Uterus (tissue), 3 donors: ENCODE measurements at regions not wholly inside any gene's neighbourhood (a gene's known extent, or its start where the extent isn't known, plus 50 kb on each side); places are given as distances from the start of the nearest gene placed in this dataset.

Source experiments
- DNase-seq, 2 donors: peaks; one replicate each; pipeline ENCODE4 v3.0.0-alpha.2; 2019 to 2020
- H3K27ac ChIP-seq, 2 donors: fragments of 200-600 bp; sonication (generic); 1 replicate in 1 of 2; 2 replicates in 1 of 2; pipeline ENCODE4 v1.5.1; 2016 to 2018
- H3K27me3 ChIP-seq, 2 donors: fragments of 200-600 bp; sonication (generic); one replicate each; pipeline ENCODE4 v1.5.1; 2018 to 2019; ENCODE audit warnings: control low read depth in 1 of 2
- H3K36me3 ChIP-seq, 2 donors: fragments of 200-600 bp; sonication (generic); one replicate each; pipeline ENCODE4 v1.5.1; 2019; ENCODE audit warnings: control low read depth in 1 of 2
- H3K4me1 ChIP-seq, 2 donors: fragments of 200-600 bp; sonication (generic); one replicate each; pipeline ENCODE4 v1.5.1; 2018 to 2019; ENCODE audit warnings: control low read depth in 1 of 2
- H3K4me3 ChIP-seq, 2 donors: fragments of 200-600 bp; sonication (generic); 1 replicate in 1 of 2; 2 replicates in 1 of 2; pipeline ENCODE4 v1.5.1; 2018 to 2019; ENCODE audit warnings: mild to moderate bottlenecking in 1 of 2
- H3K9me3 ChIP-seq, 2 donors: fragments of 200-600 bp; sonication (generic); one replicate each; pipeline ENCODE4 v1.5.1; 2019; ENCODE audit warnings: control low read depth in 1 of 2
- CTCF ChIP-seq, 4 experiments: fragments of 200-600 bp in 2 of 4; fragments of 450-650 bp in 2 of 4; sonication (generic) in 2 of 4; IDR thresholded peaks; one replicate each; pipeline ENCODE4 v1.5.1; 2016 to 2019; ENCODE audit warnings: antibody characterized with exemption in 4 of 4, mild to moderate bottlenecking in 2 of 4, moderate library complexity in 1 of 4
- POLR2A ChIP-seq, 2 donors: fragments of 450-650 bp; IDR thresholded peaks; one replicate each; pipeline ENCODE4 v1.6.1; 2016; ENCODE audit warnings: antibody characterized with exemption in 2 of 2, mild to moderate bottlenecking in 1 of 2, moderate library complexity in 1 of 2
- intact Hi-C: fragments of 100-400 bp; cut with DNase I; formaldehyde crosslinking; loops from one replicate; pipeline ENCODE4 v1.15.1; 2023; ENCODE audit warnings: low total_unique reads
- donor health status: DM: yes; HTN: yes; CAD: no.

- no peaks in the 10 kb centered on the region for H3K9me3 ChIP-seq
- TF ChIP-seq CTCF (IDR thresholded peaks at IDR 0.05) (no peak), POLR2A (IDR thresholded peaks at IDR 0.05) (no peak)
- intact Hi-C loops, result no loop called here
- no peak overlapping the region for H3K27ac ChIP-seq
- no peak for DNase-seq
- no peaks in the 10 kb centered on the region for H3K36me3 ChIP-seq
- H3K27me3 ChIP-seq, result no peaks in the 10 kb centered on the region
- H3K4me3 ChIP-seq, result no peak overlapping the region
- no peaks in the 10 kb centered on the region for H3K4me1 ChIP-seq
These were observed 673.1 kb upstream of the VRK2 start for GRCh38 chr2:57373530-57373929.

- DNase-seq, result no peak
- no peaks in the 10 kb centered on the region for H3K36me3 ChIP-seq
- TF ChIP-seq POLR2A (IDR thresholded peaks at IDR 0.05) (no peak), CTCF (IDR thresholded peaks at IDR 0.05) (no peak)
- H3K27ac ChIP-seq, result no peak overlapping the region
- H3K4me1 ChIP-seq, result no peaks in the 10 kb centered on the region
- no peaks in the 10 kb centered on the region for H3K27me3 ChIP-seq
- intact Hi-C loops, result no loop called here
- no peaks in the 10 kb centered on the region for H3K9me3 ChIP-seq
- no peak overlapping the region for H3K4me3 ChIP-seq
These were observed 669.6 kb upstream of the VRK2 start for GRCh38 chr2:57376985-57377384.

GRCh38 chr2:57386305-57386704 is 660.3 kb upstream of the VRK2 start:
- H3K27me3 ChIP-seq, result no peaks in the 10 kb centered on the region

DNA sequence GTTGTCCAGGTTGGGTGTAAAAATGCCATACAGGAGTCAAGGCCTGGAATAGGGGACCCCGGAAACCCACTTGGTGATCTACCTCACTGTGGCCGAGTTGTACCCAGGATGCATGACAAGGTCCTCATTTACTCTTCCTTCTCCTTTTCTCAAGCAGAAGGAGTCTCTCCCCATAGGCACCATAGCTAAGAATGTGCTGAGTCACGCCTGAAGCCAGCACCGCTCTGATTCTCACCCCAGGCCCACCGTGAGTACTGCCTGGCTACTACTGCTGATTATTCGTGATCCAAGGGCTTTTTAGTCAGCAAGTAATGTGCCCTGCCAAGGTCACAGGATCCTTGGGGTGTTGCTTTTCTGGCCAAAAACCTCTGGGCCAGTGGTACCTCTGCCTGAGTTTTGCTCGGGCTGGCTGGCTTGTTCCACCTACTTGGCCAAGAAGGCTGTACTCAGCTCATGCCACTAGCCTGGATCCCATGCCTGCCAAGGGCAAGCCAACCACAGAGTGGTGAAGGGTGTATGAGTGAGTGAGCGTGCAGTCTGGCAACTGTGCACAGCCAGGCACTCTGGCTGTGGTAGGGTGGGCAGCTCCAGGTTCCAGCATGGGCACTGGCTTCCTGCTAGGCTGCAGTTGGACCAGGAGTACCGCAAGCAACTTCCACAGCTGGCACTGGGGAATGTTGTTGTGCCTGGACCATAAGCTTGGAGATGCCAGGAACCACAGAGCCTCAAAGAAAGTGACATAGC is 650.1 kb upstream of the VRK2 start:
- H3K4me1 ChIP-seq, result no peaks in the 10 kb centered on the region
- no peaks in the 10 kb centered on the region for H3K9me3 ChIP-seq
- TF ChIP-seq CTCF (IDR thresholded peaks at IDR 0.05), result no peak
- no peak for TF ChIP-seq POLR2A (IDR thresholded peaks at IDR 0.05)
- no peak for DNase-seq
- H3K36me3 ChIP-seq, result no peaks in the 10 kb centered on the region
- H3K27me3 ChIP-seq, result no peaks in the 10 kb centered on the region
- intact Hi-C loops, result no loop called here
- no peak overlapping the region for H3K27ac ChIP-seq
- H3K4me3 ChIP-seq, result no peak overlapping the region

More at GRCh38 chr2:57386305-57386704, 660.3 kb upstream of the VRK2 start:
- no peak for DNase-seq
- no peak for TF ChIP-seq POLR2A (IDR thresholded peaks at IDR 0.05)
- TF ChIP-seq CTCF (IDR thresholded peaks at IDR 0.05), result no peak
- H3K36me3 ChIP-seq, result no peaks in the 10 kb centered on the region
- H3K27ac ChIP-seq, result no peak overlapping the region
- H3K9me3 ChIP-seq, result no peaks in the 10 kb centered on the region
- H3K4me3 ChIP-seq, result no peak overlapping the region
- intact Hi-C loops, result no loop called here
- no peaks in the 10 kb centered on the region for H3K4me1 ChIP-seq

DNA sequence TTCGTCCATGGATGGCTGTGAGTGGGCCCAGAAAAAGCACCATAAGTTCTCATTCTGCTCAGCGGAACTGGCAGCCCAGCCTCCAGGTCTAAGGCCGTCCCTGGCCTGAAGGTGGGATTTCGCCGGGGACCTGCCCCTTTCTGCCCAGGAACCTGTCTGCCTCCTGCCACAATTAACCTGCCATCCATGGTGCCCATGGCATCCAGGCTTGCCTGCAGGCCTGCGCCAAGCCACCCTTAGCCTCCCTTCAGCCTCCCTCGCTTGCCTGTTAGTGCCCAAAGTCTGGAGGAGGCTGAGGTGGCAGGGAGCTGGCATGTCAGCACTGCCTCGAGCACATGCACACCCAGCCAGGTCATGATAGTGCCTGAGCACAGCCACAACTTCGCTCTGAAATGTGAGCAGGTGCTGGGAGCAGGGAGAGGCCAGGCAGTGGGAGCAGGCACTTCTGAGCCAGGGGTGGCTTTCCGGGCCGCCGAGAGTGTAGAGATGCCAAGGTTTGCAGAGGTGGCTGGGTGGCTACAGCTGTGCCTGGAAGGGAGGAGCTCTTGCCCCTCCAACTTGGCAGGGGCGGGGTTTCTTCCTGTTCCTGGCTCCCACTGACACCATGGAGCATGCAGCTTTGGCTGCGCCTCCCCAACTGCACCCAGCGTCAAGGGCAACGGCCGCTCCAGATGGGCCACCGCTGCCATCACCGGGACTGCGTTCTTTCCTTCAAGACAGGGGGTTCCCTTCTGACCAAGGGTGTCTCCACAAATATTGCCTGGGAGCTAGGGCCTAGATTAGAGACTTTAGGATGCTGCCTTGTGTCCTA is 648.9 kb upstream of the VRK2 start:
- H3K36me3 ChIP-seq, result no peaks in the 10 kb centered on the region
- no peaks in the 10 kb centered on the region for H3K4me1 ChIP-seq
- intact Hi-C loops, result no loop called here
- no peak overlapping the region for H3K27ac ChIP-seq
- H3K9me3 ChIP-seq, result no peaks in the 10 kb centered on the region
- no peak overlapping the region for H3K4me3 ChIP-seq
- no peak for DNase-seq
- no peaks in the 10 kb centered on the region for H3K27me3 ChIP-seq
- TF ChIP-seq POLR2A (IDR thresholded peaks at IDR 0.05), result no peak
- TF ChIP-seq CTCF (IDR thresholded peaks at IDR 0.05), result no peak
